Embryonic facial prominence (tissue), 1 donor: ENCODE measurements at regions not wholly inside any gene's neighbourhood (a gene's known extent, or its start where the extent isn't known, plus 50 kb on each side); places are given as distances from the start of the nearest gene placed in this dataset.

Experiments
- DNase-seq: peaks from one replicate; pipeline ENCODE4 v3.0.0-alpha.2; 2016; ENCODE audit errors: extremely low spot score

- no peak for DNase-seq
Observed at GRCh38 chr5:145204743-145205142, 630.4 kb downstream of the PRELID2 start.

- no peak for DNase-seq
Observed at GRCh38 chr5:145203193-145203592, 631.9 kb downstream of the PRELID2 start.

GRCh38 chr5:145198525-145199260, 636.4 kb downstream of the PRELID2 start:
- DNase-seq, result no peak

- DNase-seq, result no peak
Observed at GRCh38 chr5:145189746-145190145, 645.4 kb downstream of the PRELID2 start.

GRCh38 chr5:145180371-145180770, 654.8 kb downstream of the PRELID2 start:
- no peak for DNase-seq

- no peak for DNase-seq
Observed at GRCh38 chr5:145178641-145179523, 656.3 kb downstream of the PRELID2 start.

GRCh38 chr5:145176041-145176440, 659.1 kb downstream of the PRELID2 start:
- DNase-seq, result no peak

GRCh38 chr5:145166110-145166509, 669.0 kb downstream of the PRELID2 start:
- no peak for DNase-seq

GRCh38 chr5:145163876-145164275, 671.3 kb downstream of the PRELID2 start:
- no peak for DNase-seq

GRCh38 chr5:145162626-145163025, 672.5 kb downstream of the PRELID2 start:
- no peak for DNase-seq

- no peak for DNase-seq
Observed at GRCh38 chr5:145161391-145161790, 673.8 kb downstream of the PRELID2 start.

- no peak for DNase-seq
Observed at GRCh38 chr5:145160679-145161078, 674.5 kb downstream of the PRELID2 start.

- DNase-seq, result no peak
Observed at GRCh38 chr5:145158730-145159129, 676.4 kb downstream of the PRELID2 start.

- no peak for DNase-seq
Observed at GRCh38 chr5:145157841-145158240, 677.3 kb downstream of the PRELID2 start.

- no peak for DNase-seq
Observed at GRCh38 chr5:145141534-145141933, 693.6 kb downstream of the PRELID2 start.

- DNase-seq, result no peak
Observed at GRCh38 chr5:145130996-145131395, 704.1 kb downstream of the PRELID2 start.

GRCh38 chr5:145129797-145130196, 705.3 kb downstream of the PRELID2 start:
- no peak for DNase-seq

GRCh38 chr5:145124806-145125205, 710.3 kb downstream of the PRELID2 start:
- no peak for DNase-seq

- DNase-seq, result no peak
Observed at GRCh38 chr5:145118611-145119010, 716.5 kb downstream of the PRELID2 start.

- DNase-seq, result no peak
Observed at GRCh38 chr5:145118127-145118526, 717.0 kb downstream of the PRELID2 start.

GRCh38 chr5:145117285-145117684, 717.9 kb downstream of the PRELID2 start:
- no peak for DNase-seq

- no peak for DNase-seq
Observed at GRCh38 chr5:145111420-145111819, 723.7 kb downstream of the PRELID2 start.

- no peak for DNase-seq
Observed at GRCh38 chr5:145110834-145111233, 724.3 kb downstream of the PRELID2 start.
